HK-2 (cell line): ENCODE measurements at regions not wholly inside any gene's neighbourhood (a gene's known extent, or its start where the extent isn't known, plus 50 kb on each side); places are given as distances from the start of the nearest gene placed in this dataset.

Experiments
- DNase-seq: peaks from one replicate; pipeline ENCODE4 v3.0.0-alpha.2; 2018; ENCODE audit not compliant: unreplicated experiment

DNA sequence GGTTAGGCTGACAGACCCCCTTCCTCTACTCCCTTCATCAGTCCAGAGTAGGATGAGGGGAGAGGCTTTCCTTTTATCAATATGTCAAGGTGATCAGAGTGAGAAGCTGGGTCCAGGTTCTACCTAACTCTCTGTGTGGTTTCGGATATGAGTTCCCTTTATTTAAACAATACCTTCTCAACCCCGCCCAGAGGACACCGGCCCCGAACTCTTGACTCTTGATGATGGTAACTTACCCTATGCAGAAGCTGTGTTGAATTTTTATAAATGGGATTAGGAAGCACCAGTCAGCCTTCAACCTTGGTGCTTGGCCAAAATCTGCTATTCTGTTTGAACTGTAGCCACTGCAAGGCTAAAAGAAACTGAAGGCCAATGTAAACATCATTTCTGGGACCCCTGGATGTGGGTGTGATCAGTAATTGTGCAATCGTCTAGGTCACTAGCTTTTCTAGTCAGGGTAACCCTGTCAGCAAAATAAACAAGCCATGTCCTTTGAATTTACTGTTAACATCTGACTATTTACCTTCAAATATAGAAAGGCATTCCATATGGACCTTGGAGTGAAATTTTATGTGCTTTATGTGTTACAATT is 398.3 kb downstream of the SEC16B start:
- no peak for DNase-seq

GRCh38 chr1:177571076-177571475 is 398.8 kb downstream of the SEC16B start:
- DNase-seq: no peak

GRCh38 chr1:177569476-177569875 is 398.7 kb downstream of the BRINP2 start:
- DNase-seq: no peak

GRCh38 chr1:177568622-177569021 is 397.9 kb downstream of the BRINP2 start:
- no peak for DNase-seq

DNA sequence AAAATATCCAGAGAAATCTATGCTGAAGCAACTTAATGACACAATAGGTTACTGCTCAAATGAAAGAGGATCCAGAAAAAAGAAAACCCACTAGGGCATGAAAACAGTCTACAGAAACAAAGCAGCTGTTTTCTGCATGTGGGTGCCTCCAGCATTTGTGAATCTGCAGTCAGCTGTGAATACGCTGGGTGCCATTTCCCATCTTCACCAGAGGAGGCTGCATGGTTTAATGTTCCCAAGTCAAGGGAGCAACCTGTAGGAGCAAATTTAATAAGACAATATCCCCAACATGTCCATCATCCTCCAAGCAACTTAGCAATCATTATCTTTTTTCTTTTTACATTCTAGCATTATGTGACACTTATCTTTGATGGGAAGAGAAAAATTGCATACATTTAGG is 396.6 kb downstream of the BRINP2 start:
- DNase-seq: no peak

- no peak for DNase-seq
Observed at GRCh38 chr1:177566495-177566894, 395.7 kb downstream of the BRINP2 start.

DNA sequence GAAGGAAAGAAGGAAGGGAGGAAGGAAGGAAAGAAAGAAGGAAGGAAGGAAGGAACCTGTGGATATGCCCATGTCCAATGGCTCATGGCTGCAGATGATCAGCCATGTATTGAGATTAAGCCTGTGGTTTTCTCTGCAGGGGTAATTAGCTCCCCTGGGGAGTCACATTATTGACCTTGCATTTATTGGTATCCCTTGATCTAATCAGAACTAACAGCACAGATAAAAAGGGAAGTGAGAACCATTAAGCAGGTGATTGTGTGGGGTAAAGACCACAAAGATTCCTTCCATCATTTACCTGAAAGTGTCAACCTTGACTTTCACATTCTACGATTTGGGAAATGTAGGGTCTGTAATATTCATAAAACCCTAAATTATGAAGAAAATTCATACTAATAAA is 390.7 kb downstream of the BRINP2 start:
- no peak for DNase-seq

GRCh38 chr1:177558372-177558771 is 387.6 kb downstream of the BRINP2 start:
- no peak for DNase-seq

- DNase-seq: no peak
Observed at GRCh38 chr1:177556163-177556562, 385.4 kb downstream of the BRINP2 start.

- no peak for DNase-seq
Observed at GRCh38 chr1:177547200-177547599, 376.4 kb downstream of the BRINP2 start.

- no peak for DNase-seq
Observed at GRCh38 chr1:177546346-177546745, 375.6 kb downstream of the BRINP2 start.

- no peak for DNase-seq
Observed at GRCh38 chr1:177526201-177526600, 355.4 kb downstream of the BRINP2 start.

DNA sequence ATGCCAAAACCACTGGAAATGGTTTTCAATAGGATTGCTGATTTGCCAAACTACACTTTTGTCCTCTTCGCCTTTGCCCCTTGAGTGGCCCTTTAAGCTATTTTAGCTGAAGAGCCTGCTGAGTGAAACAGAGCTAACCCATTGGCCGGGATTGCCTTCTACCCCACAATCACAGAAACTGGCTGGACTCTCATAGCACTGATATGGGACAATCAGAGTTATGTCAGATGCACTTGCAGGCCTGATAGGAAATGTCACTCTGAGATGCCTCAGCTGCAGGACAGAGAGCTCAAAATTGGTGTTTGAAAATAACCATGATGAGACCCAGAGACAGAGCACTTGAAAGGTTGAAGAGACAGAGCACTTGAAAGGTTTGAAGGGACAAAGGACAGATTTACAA is 354.4 kb downstream of the BRINP2 start:
- DNase-seq: no peak

DNA sequence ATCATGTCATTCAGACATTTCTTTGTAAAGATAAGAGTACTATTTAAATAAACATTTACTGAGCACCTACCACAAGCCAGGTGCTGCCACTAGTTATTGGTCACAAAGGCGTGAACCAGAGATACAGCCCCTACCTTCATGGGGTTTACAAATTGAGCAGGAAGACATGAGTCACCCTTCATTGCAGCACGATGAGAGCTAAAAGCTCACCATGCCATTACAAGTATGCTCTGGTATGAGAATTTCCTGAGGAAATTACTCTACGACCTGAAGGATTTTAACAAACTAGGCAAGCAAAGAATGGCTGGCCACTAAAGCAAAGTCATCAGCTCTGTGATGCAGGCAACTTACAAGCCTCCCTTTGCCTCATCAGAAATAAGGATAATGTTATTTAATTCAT is 346.8 kb downstream of the BRINP2 start:
- no peak for DNase-seq

GRCh38 chr1:177514207-177514606 is 343.4 kb downstream of the BRINP2 start:
- DNase-seq: no peak

DNA sequence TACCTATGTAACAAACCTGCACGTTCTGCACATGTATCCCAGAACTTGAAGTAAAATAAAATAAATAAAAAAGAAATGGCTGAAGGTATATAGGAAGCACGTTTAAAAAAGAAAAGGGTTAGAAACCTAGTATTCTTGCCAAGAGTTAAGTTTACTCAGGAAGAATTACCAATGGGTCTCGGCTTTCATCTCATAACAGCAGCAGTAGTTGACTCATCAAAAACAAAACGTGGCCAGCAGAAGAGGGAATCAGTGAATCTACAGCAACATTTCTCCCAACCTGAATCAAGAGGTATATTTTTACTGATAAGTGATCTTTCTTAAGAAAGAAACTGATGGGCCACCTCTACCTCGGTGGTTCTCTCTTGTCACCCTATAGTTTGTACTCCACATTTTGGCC is 340.3 kb downstream of the BRINP2 start:
- DNase-seq: no peak

DNA sequence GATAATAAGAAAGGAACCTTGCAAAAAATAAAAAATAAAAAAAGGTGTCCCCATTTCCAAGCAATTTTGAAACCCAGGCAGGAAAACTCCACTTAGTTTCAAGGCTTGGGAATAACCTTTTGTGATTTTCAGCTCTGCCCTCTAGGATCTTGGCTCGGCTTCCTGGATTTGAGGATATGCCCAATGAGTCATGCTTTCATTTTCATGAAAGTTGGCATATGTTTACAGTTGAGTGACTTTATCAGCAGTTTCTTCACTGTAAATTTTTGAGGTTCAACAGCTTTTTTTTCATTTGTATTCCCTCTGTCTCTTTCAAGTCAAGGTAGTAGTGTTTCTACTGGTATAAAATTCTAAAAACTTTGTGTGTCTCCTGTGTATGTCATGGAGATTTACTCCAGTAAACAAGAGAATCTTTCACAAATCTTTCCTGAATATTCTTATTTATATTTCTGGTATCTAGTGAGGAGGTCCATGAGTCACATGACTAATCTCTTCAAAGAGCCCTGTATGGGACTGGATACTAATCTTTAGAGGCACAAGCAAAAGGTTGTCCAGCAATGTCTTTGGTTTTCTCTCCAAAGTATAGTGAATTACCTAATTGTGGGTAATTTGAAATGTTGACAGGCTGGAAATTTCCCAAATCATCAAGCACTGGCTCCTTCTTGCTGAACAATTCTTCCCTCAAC is 335.3 kb downstream of the BRINP2 start:
- DNase-seq: no peak

DNA sequence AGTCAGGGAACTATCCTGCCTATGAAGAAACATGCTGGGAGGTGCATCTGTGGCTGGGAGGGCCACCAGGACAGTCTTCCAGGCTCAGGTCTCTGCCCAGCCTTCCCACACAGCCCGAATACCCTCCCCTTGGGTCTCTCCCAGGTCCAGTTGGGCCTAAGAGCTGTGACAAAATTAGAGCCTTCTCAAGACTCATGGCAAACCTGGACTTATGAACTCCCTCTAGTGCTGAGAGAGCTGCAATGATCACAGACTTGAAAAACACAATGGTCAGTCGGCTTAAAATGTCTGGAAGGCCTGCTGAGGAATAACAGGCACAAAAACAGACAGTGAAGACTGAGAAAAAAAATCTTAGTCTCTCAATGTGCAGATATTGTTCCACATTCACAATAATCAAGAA is 325.1 kb downstream of the BRINP2 start:
- no peak for DNase-seq

- DNase-seq: no peak
Observed at GRCh38 chr1:177490786-177491185, 320.0 kb downstream of the BRINP2 start.

DNA sequence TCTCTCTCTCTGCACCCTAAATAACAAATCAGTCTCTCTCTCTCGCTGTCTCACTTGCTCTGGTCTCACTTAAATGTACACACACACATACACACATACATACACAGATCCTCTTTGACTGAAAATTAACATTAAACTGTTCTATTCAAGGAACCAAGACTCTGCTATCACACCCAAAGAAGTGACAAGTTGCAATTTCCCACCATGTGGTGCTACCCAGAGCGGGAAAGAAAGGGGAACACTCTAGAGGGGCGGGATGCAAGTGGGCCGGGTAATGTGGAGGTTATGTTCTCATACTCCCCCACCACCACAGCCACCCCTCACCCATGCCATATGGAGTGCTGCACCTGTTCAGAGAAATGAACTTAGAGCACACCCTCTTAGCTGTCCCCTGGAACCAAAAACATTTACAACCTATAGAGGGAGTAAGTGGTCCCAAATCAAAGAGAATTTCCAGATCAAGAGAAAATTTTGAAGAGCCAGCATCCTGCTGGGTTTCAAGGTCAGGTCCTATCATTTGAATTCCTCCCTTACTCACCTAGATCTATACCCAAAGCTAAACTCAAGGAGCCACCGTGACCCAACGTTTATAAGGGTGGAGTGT is 319.4 kb downstream of the BRINP2 start:
- DNase-seq: no peak

- DNase-seq: no peak
Observed at GRCh38 chr1:177488722-177489121, 318.0 kb downstream of the BRINP2 start.

- no peak for DNase-seq
Observed at GRCh38 chr1:177487481-177487880, 316.7 kb downstream of the BRINP2 start.

DNA sequence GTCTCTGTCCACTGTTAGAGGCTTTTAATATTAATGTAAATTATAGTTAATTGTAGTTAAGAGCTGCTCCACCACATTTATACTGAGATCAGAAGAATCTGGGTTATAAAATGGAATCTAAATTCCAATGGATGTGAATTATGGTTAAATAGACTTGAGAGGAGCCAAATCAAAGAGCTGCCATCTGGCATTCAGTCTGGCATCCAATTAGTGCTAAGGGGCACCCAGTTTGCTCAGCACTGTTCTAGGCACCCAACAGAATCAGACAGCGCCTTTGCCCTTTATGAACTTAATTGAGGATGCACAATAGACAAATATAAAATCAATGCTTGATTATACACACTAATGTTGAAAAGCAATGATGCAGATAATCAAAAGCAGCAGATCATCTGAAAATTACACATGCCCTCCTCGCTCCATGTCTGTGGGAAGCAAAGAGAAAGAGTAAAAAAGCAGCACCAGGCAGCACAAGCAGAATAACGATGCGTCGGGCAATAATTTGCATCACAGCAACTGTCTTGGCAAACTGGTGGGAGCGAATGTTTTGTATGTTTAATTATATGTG is 310.1 kb downstream of the BRINP2 start:
- no peak for DNase-seq
